IMR-90 (cell line): ENCODE measurements at regions not wholly inside any gene's neighbourhood (a gene's known extent, or its start where the extent isn't known, plus 50 kb on each side); places are given as distances from the start of the nearest gene placed in this dataset.

Source experiments
- ATAC-seq: fragments of 200-7000 bp; cut with Tn5 transposase; 2 replicates; pipeline ENCODE4 v1.9.1; 2020; ENCODE audit warnings: low read depth, mild to moderate bottlenecking, moderate library complexity
- BruUV-seq: library from RNA; stranded (reverse); fragments of 400-500 nt; replicated peaks from 2 replicates; lab custom pipeline; 2021; lab: Mats Ljungman, UMichigan
- CTCF ChIA-PET: fragments of 300-600 bp; formaldehyde crosslinking; extraction: SDS; loops from one replicate; lab custom pipeline; 2021; ENCODE audit warnings: antibody characterized with exemption; lab: Yijun Ruan, JAX
- POLR2A ChIA-PET: fragments of 300-600 bp; sonication (Branson Sonifier 250); formaldehyde crosslinking; loops from one replicate; lab custom pipeline; 2022; ENCODE audit warnings: antibody characterized with exemption; ENCODE audit not compliant: unreplicated experiment; lab: Charles Lee
- DNase-seq: peaks from one replicate; pipeline ENCODE4 v3.0.0; 2013
- H2AFZ ChIP-seq: replicated peaks from 2 replicates; pipeline ENCODE3; 2013; ENCODE audit warnings: low read length, mild to moderate bottlenecking; ENCODE audit not compliant: poor library complexity
- H2AK5ac ChIP-seq: 2 replicates; pipeline ENCODE4 v1.6.1; 2013; ENCODE audit warnings: low read depth, low read length, inconsistent platforms
- H2AK9ac ChIP-seq: replicated peaks from 2 replicates; pipeline ENCODE3; 2013; ENCODE audit warnings: mild to moderate bottlenecking, low read depth, low read length, moderate library complexity; ENCODE audit not compliant: poor library complexity
- H2BK120ac ChIP-seq: 2 replicates; pipeline ENCODE4 v1.6.1; 2013; ENCODE audit warnings: low read depth, low read length, inconsistent platforms
- H2BK15ac ChIP-seq: 3 replicates; pipeline ENCODE4 v1.6.1; 2013; ENCODE audit warnings: low read depth, low read length, inconsistent platforms
- H2BK20ac ChIP-seq: 2 replicates; pipeline ENCODE4 v1.6.1; 2013; ENCODE audit warnings: low read depth, mild to moderate bottlenecking, inconsistent platforms, low read length, moderate library complexity
- H2BK5ac ChIP-seq: 2 replicates; pipeline ENCODE4 v1.6.1; 2013; ENCODE audit warnings: mild to moderate bottlenecking, low read depth, low read length, inconsistent platforms; ENCODE audit not compliant: poor library complexity, severe bottlenecking
- H3K14ac ChIP-seq: replicated peaks from 2 replicates; pipeline ENCODE4 v1.6.1; 2013; ENCODE audit warnings: low read depth, low read length, inconsistent platforms
- H3K18ac ChIP-seq: 2 replicates; pipeline ENCODE4 v1.6.1; 2013; ENCODE audit warnings: low read depth, low read length, control low read depth
- H3K23ac ChIP-seq: 2 replicates; pipeline ENCODE4 v1.6.1; 2013; ENCODE audit warnings: low read depth, low read length, inconsistent platforms
- H3K27ac ChIP-seq: 2 replicates; pipeline ENCODE4 v1.5.1; 2013; ENCODE audit warnings: mild to moderate bottlenecking, control low read depth, low read length; ENCODE audit not compliant: insufficient read depth
- H3K27me3 ChIP-seq: 2 replicates; pipeline ENCODE4 v1.6.1; 2013; ENCODE audit warnings: low read length; ENCODE audit not compliant: control insufficient read depth, insufficient read depth
- H3K36me3 ChIP-seq: 2 replicates; pipeline ENCODE4 v1.6.1; 2013; ENCODE audit warnings: low read length, mixed read lengths; ENCODE audit not compliant: control insufficient read depth, insufficient read depth
- H3K4ac ChIP-seq: 2 replicates; pipeline ENCODE4 v1.6.1; 2013; ENCODE audit warnings: low read depth, low read length, inconsistent platforms
- H3K4me1 ChIP-seq: 2 replicates; pipeline ENCODE4 v1.6.1; 2013; ENCODE audit warnings: low read length, mixed read lengths; ENCODE audit not compliant: control insufficient read depth, insufficient read depth
- H3K4me2 ChIP-seq: 2 replicates; pipeline ENCODE4 v1.6.1; 2013; ENCODE audit warnings: low read depth, mild to moderate bottlenecking, control low read depth, low read length, moderate library complexity
- H3K4me3 ChIP-seq: 2 replicates; pipeline ENCODE4 v1.5.1; 2013; ENCODE audit warnings: low read depth, mild to moderate bottlenecking, control low read depth, low read length, moderate library complexity; ENCODE audit not compliant: insufficient read depth
- H3K56ac ChIP-seq: 2 replicates; pipeline ENCODE4 v1.6.1; 2013; ENCODE audit warnings: low read length, inconsistent platforms; ENCODE audit not compliant: insufficient read depth; ENCODE audit errors: extremely low read depth
- H3K79me1 ChIP-seq, 2 experiments: 2 replicates each; pipeline ENCODE4 v1.6.1; 2013; ENCODE audit warnings: low read length in 2 of 2, inconsistent platforms in 1 of 2, low read depth in 1 of 2
- H3K9ac ChIP-seq: 2 replicates; pipeline ENCODE4 v1.6.1; 2013; ENCODE audit warnings: low read depth, low read length, control low read depth
- H3K9me1 ChIP-seq: 2 replicates; pipeline ENCODE4 v1.6.1; 2013; ENCODE audit warnings: low read length, inconsistent platforms; ENCODE audit not compliant: insufficient read depth
- H3K9me3 ChIP-seq: 2 replicates; pipeline ENCODE4 v1.6.1; 2013; ENCODE audit warnings: low read length; ENCODE audit not compliant: control insufficient read depth, insufficient read depth
- H4K20me1 ChIP-seq: 2 replicates; pipeline ENCODE4 v1.6.1; 2013; ENCODE audit warnings: low read length, inconsistent platforms; ENCODE audit not compliant: insufficient read depth
- H4K5ac ChIP-seq: 2 replicates; pipeline ENCODE4 v1.6.1; 2013; ENCODE audit warnings: mild to moderate bottlenecking, low read depth, low read length, control low read depth
- H4K8ac ChIP-seq, 2 experiments: 2 replicates each; pipeline ENCODE4 v1.6.1; 2013; ENCODE audit warnings: low read depth in 2 of 2, low read length in 2 of 2, control low read depth in 1 of 2, inconsistent platforms in 1 of 2
- H4K91ac ChIP-seq: 2 replicates; pipeline ENCODE4 v1.6.1; 2013; ENCODE audit warnings: low read depth, low read length, inconsistent platforms; ENCODE audit not compliant: insufficient read depth
- CHD1 ChIP-seq: IDR thresholded peaks from 2 replicates; pipeline ENCODE4 v1.6.1; 2012; ENCODE audit warnings: low read depth, low read length, improper control_type of control experiment
- WGBS, 2 experiments: methylation state at CpG; one replicate each; pipeline versions ENCODE4 v1.1.5 to v1.1.7; 2013; ENCODE audit warnings: missing lambda C conversion rate in 2 of 2; ENCODE audit not compliant: insufficient read length in 1 of 2; ENCODE audit errors: extremely low coverage in 2 of 2; 5-methylcytosine and 5-hydroxymethylcytosine counted together
- dilution Hi-C: fragments of 300-500 bp; cut with HindIII; formaldehyde crosslinking; loops from one replicate; pipeline ENCODE4 v1.14.3; 2018; ENCODE audit warnings: low sequenced_read_pairs; ENCODE audit not compliant: unreplicated experiment
- in situ Hi-C: fragments of 300-500 bp; cut with MboI; formaldehyde crosslinking; loops from 3 replicates; pipeline ENCODE4 v1.14.3; 2019; ENCODE audit warnings: low sequenced_read_pairs, inconsistent platforms, mixed read lengths
- intact Hi-C: fragments of 100-400 bp; cut with micrococcal nuclease; formaldehyde crosslinking; loops from 2 replicates; pipeline ENCODE4 v1.10.0; 2022

- 75% methylated on average over 2 of the region's 4 CpGs; no CpG with 5 or more reads in 1 of the 2 experiments for WGBS, 2 experiments
- H2AFZ ChIP-seq, result no peak overlapping the region
- intact Hi-C loops, result loop anchor here (5.0 kb wide), 1 partner anchor 907 kb away; no protein-coding TSS in a partner anchor
Observed at GRCh38 chr9:13445103-13445500, 165.6 kb upstream of the MPDZ start.

More at GRCh38 chr9:13445103-13445500, 165.6 kb upstream of the MPDZ start:
- H4K5ac ChIP-seq, result no peak overlapping the region
- H2BK20ac ChIP-seq, result no peak overlapping the region
- H3K23ac ChIP-seq, result no peak overlapping the region
- no peak overlapping the region for H3K14ac ChIP-seq
- POLR2A ChIA-PET, result no interaction called here
- ATAC-seq (no peak), DNase-seq (no peak)
- no peak overlapping the region for H4K91ac ChIP-seq
- no TSS peak for BruUV-seq
- no peak overlapping the region for H4K8ac ChIP-seq
- no peak overlapping the region for H3K27ac ChIP-seq
- no peak overlapping the region for H3K9ac ChIP-seq
- no peak overlapping the region for H3K4me3 ChIP-seq
- H3K79me1 ChIP-seq, result no peaks in the 10 kb centered on the region
- dilution Hi-C loops, result loop anchor here (25.0 kb wide), 1 partner anchor 992 kb away; no protein-coding TSS in a partner anchor
- H2BK5ac ChIP-seq, result no peak overlapping the region
- H2AK9ac ChIP-seq, result no peak overlapping the region
- H4K20me1 ChIP-seq, result no peaks in the 10 kb centered on the region
- TF ChIP-seq CHD1, result no peak
- H3K4me2 ChIP-seq, result no peak overlapping the region
- no peak overlapping the region for H3K18ac ChIP-seq
- no peaks in the 10 kb centered on the region for H3K9me3 ChIP-seq
- H2BK120ac ChIP-seq, result no peak overlapping the region
- H3K4ac ChIP-seq, result no peak overlapping the region
- no peak overlapping the region for H2BK15ac ChIP-seq
- peaks cover 14% of the 10 kb centered on the region for H3K27me3 ChIP-seq
- CTCF ChIA-PET, result no interaction called here
- H3K4me1 ChIP-seq, result no peaks in the 10 kb centered on the region
- H3K56ac ChIP-seq, result no peak overlapping the region
- H3K9me1 ChIP-seq, result no peaks in the 10 kb centered on the region
- H2AK5ac ChIP-seq, result no peak overlapping the region
- in situ Hi-C loops, result no loop called here
- H3K36me3 ChIP-seq, result no peaks in the 10 kb centered on the region
